ENCODE measurements at regions not wholly inside any gene's neighbourhood (a gene's known extent, or its start where the extent isn't known, plus 50 kb on each side); places are given as distances from the start of the nearest gene placed in this dataset.

DNA sequence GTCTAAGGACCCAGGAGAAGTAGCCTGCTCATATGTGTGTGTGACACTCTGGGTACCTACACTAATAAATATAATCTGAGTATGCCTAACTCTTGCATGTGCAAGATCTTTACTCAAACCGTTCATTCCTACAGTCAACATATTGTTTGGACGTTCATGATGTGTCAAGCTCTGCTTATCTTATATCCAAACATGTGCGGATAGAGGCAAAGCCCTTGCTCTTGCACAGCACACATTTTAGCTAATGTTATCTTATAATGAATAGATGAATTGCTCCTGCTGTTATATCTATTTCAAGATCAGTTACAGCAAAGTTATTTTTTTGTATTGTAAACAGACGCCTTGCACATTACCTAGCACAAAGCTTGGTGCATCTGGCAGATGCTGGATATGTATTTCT lies 228.4 kb upstream of the FLRT2 start:
- no peaks in the 10 kb centered on the region for H3K27me3 ChIP-seq (ENCODE audit: control insufficient read depth in 2 of 2, insufficient read depth in 2 of 2, low read length in 2 of 2)
- H3K4me1 ChIP-seq (ENCODE audit: control insufficient read depth in 2 of 2, insufficient read depth in 2 of 2, low read length in 2 of 2) = no peaks in the 10 kb centered on the region
- H3K9me3 ChIP-seq (ENCODE audit: control insufficient read depth in 2 of 3, low read length in 3 of 3) = no peaks in the 10 kb centered on the region
- no peak for ATAC-seq
- Mint-ChIP-seq H3K27ac (no peak overlapping the region), H3K27me3 (peaks cover 0 to 7% (median 0%) of the 10 kb centered on the region in 5 donors), H3K36me3 (peaks cover 0 to 5% (median 0%) of the 10 kb centered on the region in 5 donors), H3K9me3 (peaks cover 1 to 21% (median 8%) of the 10 kb centered on the region in 11 donors), H3K4me1 (no peaks in the 10 kb centered on the region), H3K4me3 (no peak overlapping the region)
- no peak overlapping the region for H3K4me3 ChIP-seq (ENCODE audit: low read length)
- POLR2A ChIA-PET = no interaction called here
- H3K36me3 ChIP-seq (ENCODE audit: control insufficient read depth in 2 of 3, insufficient read depth in 3 of 3, low read length in 3 of 3) = no peaks in the 10 kb centered on the region
- H3K27ac ChIP-seq (ENCODE audit: low read depth, low read length) = no peak overlapping the region
- intact Hi-C loops (cut with micrococcal nuclease) = no loop called here
- DNase-seq = no peak
- CTCF ChIA-PET = no interaction called here

DNA sequence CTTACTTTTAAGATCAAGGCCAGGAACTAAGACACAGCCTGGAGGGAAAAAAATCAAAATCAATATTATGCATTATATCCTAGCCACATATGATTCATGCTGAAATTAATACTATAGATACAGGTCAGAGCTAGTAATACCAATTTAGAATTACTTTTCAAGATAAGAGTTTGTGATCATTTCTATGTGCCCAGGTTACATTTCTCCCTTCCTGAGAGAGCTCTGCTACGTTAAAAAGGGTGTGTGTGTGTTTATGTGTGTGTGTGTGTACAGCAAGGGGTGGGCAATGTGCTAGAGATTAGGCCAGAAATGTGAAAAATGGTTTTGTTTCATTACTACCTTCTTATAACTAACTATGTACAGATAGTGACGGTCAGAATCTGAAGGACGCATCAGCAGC lies 223.9 kb upstream of the FLRT2 start:
- Histone ChIP-seq H3K27me3 (ENCODE audit: control insufficient read depth in 2 of 2, insufficient read depth in 2 of 2, low read length in 2 of 2) (no peaks in the 10 kb centered on the region), H3K4me3 (ENCODE audit: low read length) (no peak overlapping the region), H3K9me3 (ENCODE audit: control insufficient read depth in 2 of 3, low read length in 3 of 3) (no peaks in the 10 kb centered on the region), H3K4me1 (ENCODE audit: control insufficient read depth in 2 of 2, insufficient read depth in 2 of 2, low read length in 2 of 2) (no peaks in the 10 kb centered on the region), H3K27ac (ENCODE audit: low read depth, low read length) (no peak overlapping the region), H3K36me3 (ENCODE audit: control insufficient read depth in 2 of 3, insufficient read depth in 3 of 3, low read length in 3 of 3) (no peaks in the 10 kb centered on the region)
- no peaks in the 10 kb centered on the region for H3K27me3 Mint-ChIP-seq
- no peaks in the 10 kb centered on the region for H3K36me3 Mint-ChIP-seq
- ATAC-seq (no peak), DNase-seq (no peak)
- no peak overlapping the region for H3K27ac Mint-ChIP-seq
- ChIA-PET CTCF (no interaction called here), POLR2A (no interaction called here)
- H3K4me1 Mint-ChIP-seq = no peaks in the 10 kb centered on the region
- H3K4me3 Mint-ChIP-seq = no peak overlapping the region
- H3K9me3 Mint-ChIP-seq = peaks cover 0 to 21% (median 2%) of the 10 kb centered on the region in 11 donors
- intact Hi-C loops (cut with micrococcal nuclease) = no loop called here

DNA sequence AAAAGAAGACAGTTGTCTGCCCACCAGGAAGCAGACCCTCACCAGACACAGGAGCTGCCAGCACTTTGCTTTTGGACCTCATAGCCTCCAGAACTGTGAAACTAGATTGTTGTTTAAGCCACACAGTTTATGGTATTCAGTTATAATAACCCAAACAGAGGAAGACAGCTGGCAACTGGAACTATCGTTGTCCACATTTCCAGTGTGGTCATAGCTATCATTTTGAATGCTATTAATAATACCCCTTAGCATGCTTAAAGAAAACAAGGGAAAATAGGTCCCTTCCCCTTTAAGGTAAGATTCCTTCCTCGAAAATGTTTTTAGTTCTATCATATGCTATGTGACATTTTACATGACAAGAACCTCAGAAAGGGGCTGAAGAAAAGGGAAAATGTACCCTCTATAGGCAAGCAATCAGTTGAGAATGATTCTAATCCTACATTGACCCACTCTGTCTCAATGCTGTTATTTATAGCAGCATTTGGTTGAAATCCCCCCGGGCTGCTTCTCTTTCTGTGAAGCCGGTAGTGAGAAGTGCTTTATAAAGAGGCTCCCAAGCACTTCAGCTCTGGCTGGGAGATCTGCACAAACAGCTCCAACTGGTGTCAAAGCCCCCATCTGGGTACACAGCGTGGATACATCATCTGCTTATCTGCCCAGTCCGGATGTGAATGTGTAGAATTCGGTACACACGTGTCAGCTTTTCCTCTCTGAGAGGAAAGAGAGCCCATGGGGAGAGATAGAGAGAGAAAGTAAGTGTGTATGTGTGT lies 221.2 kb upstream of the FLRT2 start:
- Histone ChIP-seq H3K27me3 (ENCODE audit: control insufficient read depth in 2 of 2, insufficient read depth in 2 of 2, low read length in 2 of 2) (no peaks in the 10 kb centered on the region), H3K9me3 (ENCODE audit: control insufficient read depth in 2 of 3, low read length in 3 of 3) (no peaks in the 10 kb centered on the region), H3K27ac (ENCODE audit: low read depth, low read length) (no peak overlapping the region), H3K36me3 (ENCODE audit: control insufficient read depth in 2 of 3, insufficient read depth in 3 of 3, low read length in 3 of 3) (no peaks in the 10 kb centered on the region), H3K4me3 (ENCODE audit: low read length) (no peak overlapping the region), H3K4me1 (ENCODE audit: control insufficient read depth in 2 of 2, insufficient read depth in 2 of 2, low read length in 2 of 2) (no peaks in the 10 kb centered on the region)
- H3K36me3 Mint-ChIP-seq = no peaks in the 10 kb centered on the region
- H3K4me3 Mint-ChIP-seq = no peak overlapping the region
- H3K27me3 Mint-ChIP-seq = no peaks in the 10 kb centered on the region
- DNase-seq = no peak
- ChIA-PET CTCF (no interaction called here), POLR2A (no interaction called here)
- ATAC-seq = no peak
- H3K27ac Mint-ChIP-seq = no peak overlapping the region
- H3K9me3 Mint-ChIP-seq = peaks cover 0 to 16% (median 2%) of the 10 kb centered on the region in 11 donors
- intact Hi-C loops (cut with micrococcal nuclease) = no loop called here
- H3K4me1 Mint-ChIP-seq = no peaks in the 10 kb centered on the region

DNA sequence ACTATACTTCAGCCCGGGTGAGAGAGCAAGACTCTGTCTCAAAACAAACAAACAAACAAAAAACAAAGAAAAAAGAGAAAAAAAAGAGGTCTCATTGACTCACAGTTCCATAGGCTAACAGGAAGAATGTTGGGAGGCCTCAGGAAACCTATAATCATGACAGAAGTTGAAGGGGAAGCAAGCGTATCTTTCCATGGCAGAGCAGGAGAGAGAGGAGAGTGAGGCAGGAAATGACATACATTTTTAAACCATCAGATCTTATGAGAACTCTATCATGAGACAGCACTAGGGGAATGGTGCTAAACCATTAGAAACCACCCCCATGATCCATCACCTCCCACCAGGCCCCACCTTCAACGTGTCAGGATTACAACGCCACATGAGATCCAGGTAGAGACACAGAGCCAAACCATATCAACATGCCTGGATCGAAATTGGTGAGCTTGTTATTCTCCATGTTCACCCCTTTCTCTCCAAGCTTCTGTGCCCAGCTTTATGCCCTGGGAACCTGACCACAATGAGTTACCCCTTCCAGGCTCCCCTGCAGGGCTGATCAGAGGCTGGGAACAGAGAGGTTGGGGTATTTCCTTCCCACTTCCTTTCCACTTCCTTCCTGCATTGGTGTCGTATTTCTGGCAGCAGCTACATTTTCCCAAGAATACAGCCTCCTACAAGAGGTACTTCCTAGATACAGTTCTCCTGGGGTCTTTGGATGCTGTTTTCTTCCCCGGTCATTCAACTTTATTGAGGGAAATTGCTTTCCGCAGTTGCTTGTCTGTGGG lies 219.3 kb upstream of the FLRT2 start:
- H3K36me3 Mint-ChIP-seq = no peaks in the 10 kb centered on the region

DNA sequence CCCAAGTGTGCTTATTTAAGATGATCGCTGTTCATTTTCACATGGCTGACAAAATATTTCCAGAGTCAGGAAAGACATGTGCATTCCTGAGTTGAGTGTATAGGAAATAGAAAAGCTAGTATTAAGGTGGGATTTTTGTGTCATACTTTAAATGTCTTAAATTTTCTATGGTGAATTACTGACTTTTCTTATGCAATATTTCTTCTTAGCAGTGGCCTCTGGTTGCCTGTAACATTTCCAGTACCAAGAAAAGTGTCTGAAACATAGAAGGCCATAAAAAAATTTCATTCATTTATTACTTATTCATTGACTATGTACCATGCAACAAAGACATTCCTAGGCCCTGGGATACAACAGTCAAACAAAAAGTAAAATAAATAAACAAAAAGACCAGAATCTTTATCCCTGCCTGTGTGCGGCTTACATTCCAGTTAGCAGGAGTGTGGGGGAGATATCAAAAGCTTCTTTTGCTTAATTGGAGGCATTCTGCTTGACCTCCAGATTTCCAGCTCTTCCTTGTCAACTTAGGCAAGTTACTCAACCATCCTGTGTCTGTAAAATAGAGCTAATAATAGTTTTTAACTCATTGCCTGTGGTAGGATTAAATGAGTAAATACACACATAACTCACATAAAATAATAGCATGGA lies 216.3 kb upstream of the FLRT2 start:
- no peak overlapping the region for H3K27ac Mint-ChIP-seq
- Histone ChIP-seq H3K27ac (ENCODE audit: low read depth, low read length) (no peak overlapping the region), H3K4me1 (ENCODE audit: control insufficient read depth in 2 of 2, insufficient read depth in 2 of 2, low read length in 2 of 2) (no peaks in the 10 kb centered on the region), H3K36me3 (ENCODE audit: control insufficient read depth in 2 of 3, insufficient read depth in 3 of 3, low read length in 3 of 3) (no peaks in the 10 kb centered on the region), H3K9me3 (ENCODE audit: control insufficient read depth in 2 of 3, low read length in 3 of 3) (no peaks in the 10 kb centered on the region), H3K27me3 (ENCODE audit: control insufficient read depth in 2 of 2, insufficient read depth in 2 of 2, low read length in 2 of 2) (no peaks in the 10 kb centered on the region), H3K4me3 (ENCODE audit: low read length) (no peak overlapping the region)
- no peak for DNase-seq
- H3K27me3 Mint-ChIP-seq = no peaks in the 10 kb centered on the region
- H3K4me1 Mint-ChIP-seq = no peaks in the 10 kb centered on the region
- no peak overlapping the region for H3K4me3 Mint-ChIP-seq
- intact Hi-C loops (cut with micrococcal nuclease) = no loop called here
- no peaks in the 10 kb centered on the region for H3K36me3 Mint-ChIP-seq
- CTCF ChIA-PET = no interaction called here
- ATAC-seq = no peak
- H3K9me3 Mint-ChIP-seq = peaks cover 0 to 17% (median 2%) of the 10 kb centered on the region in 11 donors
- POLR2A ChIA-PET = no interaction called here

More for the DNA sequence above, 219.3 kb upstream of the FLRT2 start:
- Mint-ChIP-seq H3K4me3 (no peak overlapping the region), H3K4me1 (no peaks in the 10 kb centered on the region), H3K27ac (no peak overlapping the region), H3K27me3 (no peaks in the 10 kb centered on the region), H3K9me3 (peaks cover 0 to 11% (median 2%) of the 10 kb centered on the region in 11 donors)
- intact Hi-C loops (cut with micrococcal nuclease) = no loop called here
- no peaks in the 10 kb centered on the region for H3K9me3 ChIP-seq (ENCODE audit: control insufficient read depth in 2 of 3, low read length in 3 of 3)
- no peak for ATAC-seq
- no peaks in the 10 kb centered on the region for H3K27me3 ChIP-seq (ENCODE audit: control insufficient read depth in 2 of 2, insufficient read depth in 2 of 2, low read length in 2 of 2)
- H3K4me3 ChIP-seq (ENCODE audit: low read length) = no peak overlapping the region
- no peaks in the 10 kb centered on the region for H3K4me1 ChIP-seq (ENCODE audit: control insufficient read depth in 2 of 2, insufficient read depth in 2 of 2, low read length in 2 of 2)
- no peak overlapping the region for H3K27ac ChIP-seq (ENCODE audit: low read depth, low read length)
- CTCF ChIA-PET = no interaction called here
- no peak for DNase-seq
- no peaks in the 10 kb centered on the region for H3K36me3 ChIP-seq (ENCODE audit: control insufficient read depth in 2 of 3, insufficient read depth in 3 of 3, low read length in 3 of 3)
- POLR2A ChIA-PET = no interaction called here

DNA sequence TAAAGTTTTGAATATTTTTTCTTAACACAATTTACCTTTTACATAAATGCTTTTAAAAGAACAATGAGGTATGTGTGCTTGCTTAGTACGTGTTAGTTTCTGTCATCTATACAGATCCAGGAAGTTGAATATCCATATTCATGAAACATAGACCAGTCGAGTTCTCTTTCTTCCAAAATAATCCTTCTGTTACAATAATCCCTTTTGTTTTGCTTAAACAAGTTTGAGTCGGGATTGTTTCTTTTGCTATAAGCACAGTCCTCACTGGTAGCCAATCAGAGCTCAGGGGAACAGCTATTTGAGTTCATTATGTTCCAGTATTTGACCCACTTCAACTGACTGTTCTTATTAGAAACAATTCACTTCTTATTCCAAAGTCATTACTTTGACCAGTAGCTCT lies 214.7 kb upstream of the FLRT2 start:
- DNase-seq (no peak), ATAC-seq (no peak)
- Mint-ChIP-seq H3K9me3 (peaks cover 0 to 17% (median 1%) of the 10 kb centered on the region in 11 donors), H3K4me1 (no peaks in the 10 kb centered on the region), H3K27me3 (no peaks in the 10 kb centered on the region), H3K4me3 (no peak overlapping the region), H3K36me3 (no peaks in the 10 kb centered on the region), H3K27ac (no peak overlapping the region)
- H3K27ac ChIP-seq (ENCODE audit: low read depth, low read length) = no peak overlapping the region
- no peaks in the 10 kb centered on the region for H3K27me3 ChIP-seq (ENCODE audit: control insufficient read depth in 2 of 2, insufficient read depth in 2 of 2, low read length in 2 of 2)
- no peaks in the 10 kb centered on the region for H3K9me3 ChIP-seq (ENCODE audit: control insufficient read depth in 2 of 3, low read length in 3 of 3)
- H3K36me3 ChIP-seq (ENCODE audit: control insufficient read depth in 2 of 3, insufficient read depth in 3 of 3, low read length in 3 of 3) = no peaks in the 10 kb centered on the region
- POLR2A ChIA-PET = no interaction called here
- H3K4me1 ChIP-seq (ENCODE audit: control insufficient read depth in 2 of 2, insufficient read depth in 2 of 2, low read length in 2 of 2) = no peaks in the 10 kb centered on the region
- CTCF ChIA-PET = no interaction called here
- no peak overlapping the region for H3K4me3 ChIP-seq (ENCODE audit: low read length)
- intact Hi-C loops (cut with micrococcal nuclease) = no loop called here

Measured in naive thymus-derived CD4-positive, alpha-beta T cell (primary cell).